DMS153 treated with DMSO at 0.1 percent for 48 hours (cell line): ENCODE measurements at regions not wholly inside any gene's neighbourhood (a gene's known extent, or its start where the extent isn't known, plus 50 kb on each side); places are given as distances from the start of the nearest gene placed in this dataset.
"Not testable (repeated sequence)": the region's sequence is repeated elsewhere in the genome, so short reads cannot be mapped to it uniquely, and the experiment has no call there.

Source experiments
- DNase-seq: peaks from one replicate; lab custom pipeline; 2025; ENCODE audit not compliant: unreplicated experiment; lab: John Stamatoyannopoulos, UW

- DNase-seq = no peak
Measured at GRCh38 chr6:4341078-4341797, 205.9 kb upstream of the ECI2 start.

GRCh38 chr6:4340544-4340943, 205.2 kb upstream of the ECI2 start:
- DNase-seq = no peak

GRCh38 chr6:4338884-4339283, 203.5 kb upstream of the ECI2 start:
- DNase-seq = no peak

- no peak for DNase-seq
Measured at GRCh38 chr6:4336778-4337442, 201.5 kb upstream of the ECI2 start.

GRCh38 chr6:4336084-4336483, 200.7 kb upstream of the ECI2 start:
- DNase-seq = no peak

- not testable (repeated sequence) for DNase-seq
Measured at GRCh38 chr6:4334158-4334740, 198.9 kb upstream of the ECI2 start.

- DNase-seq = no peak
Measured at GRCh38 chr6:4327841-4328240, 192.5 kb upstream of the ECI2 start.

- DNase-seq = no peak
Measured at GRCh38 chr6:4324746-4325145, 189.4 kb upstream of the ECI2 start.

- DNase-seq = no peak
Measured at GRCh38 chr6:4323322-4323721, 187.9 kb upstream of the ECI2 start.

GRCh38 chr6:4322846-4323309, 187.5 kb upstream of the ECI2 start:
- DNase-seq = no peak

- no peak for DNase-seq
Measured at GRCh38 chr6:4322134-4322845, 186.9 kb upstream of the ECI2 start.

- no peak for DNase-seq
Measured at GRCh38 chr6:4320860-4321259, 185.5 kb upstream of the ECI2 start.

- DNase-seq = no peak
Measured at GRCh38 chr6:4319981-4320683, 184.8 kb upstream of the ECI2 start.

- no peak for DNase-seq
Measured at GRCh38 chr6:4318321-4318720, 182.9 kb upstream of the ECI2 start.

GRCh38 chr6:4316867-4317400, 181.6 kb upstream of the ECI2 start:
- DNase-seq = peak; percentile 48

GRCh38 chr6:4314201-4314707, 178.9 kb upstream of the ECI2 start:
- no peak for DNase-seq

- no peak for DNase-seq
Measured at GRCh38 chr6:4313044-4313686, 177.8 kb upstream of the ECI2 start.

GRCh38 chr6:4311976-4312860, 176.8 kb upstream of the ECI2 start:
- DNase-seq = no peak

- DNase-seq = no peak
Measured at GRCh38 chr6:4309540-4309939, 174.2 kb upstream of the ECI2 start.
